ENCODE measurements at regions not wholly inside any gene's neighbourhood (a gene's known extent, or its start where the extent isn't known, plus 50 kb on each side); places are given as distances from the start of the nearest gene placed in this dataset.

GRCh38 chr6:104126315-104127005 is 733.3 kb downstream of the HACE1 start:
- no peak for TF ChIP-seq CTCF (IDR thresholded peaks at IDR 0.05)
- no peak for TF ChIP-seq POLR2A (IDR thresholded peaks at IDR 0.05)
